ENCODE measurements at regions not wholly inside any gene's neighbourhood (a gene's known extent, or its start where the extent isn't known, plus 50 kb on each side); places are given as distances from the start of the nearest gene placed in this dataset.

DNA sequence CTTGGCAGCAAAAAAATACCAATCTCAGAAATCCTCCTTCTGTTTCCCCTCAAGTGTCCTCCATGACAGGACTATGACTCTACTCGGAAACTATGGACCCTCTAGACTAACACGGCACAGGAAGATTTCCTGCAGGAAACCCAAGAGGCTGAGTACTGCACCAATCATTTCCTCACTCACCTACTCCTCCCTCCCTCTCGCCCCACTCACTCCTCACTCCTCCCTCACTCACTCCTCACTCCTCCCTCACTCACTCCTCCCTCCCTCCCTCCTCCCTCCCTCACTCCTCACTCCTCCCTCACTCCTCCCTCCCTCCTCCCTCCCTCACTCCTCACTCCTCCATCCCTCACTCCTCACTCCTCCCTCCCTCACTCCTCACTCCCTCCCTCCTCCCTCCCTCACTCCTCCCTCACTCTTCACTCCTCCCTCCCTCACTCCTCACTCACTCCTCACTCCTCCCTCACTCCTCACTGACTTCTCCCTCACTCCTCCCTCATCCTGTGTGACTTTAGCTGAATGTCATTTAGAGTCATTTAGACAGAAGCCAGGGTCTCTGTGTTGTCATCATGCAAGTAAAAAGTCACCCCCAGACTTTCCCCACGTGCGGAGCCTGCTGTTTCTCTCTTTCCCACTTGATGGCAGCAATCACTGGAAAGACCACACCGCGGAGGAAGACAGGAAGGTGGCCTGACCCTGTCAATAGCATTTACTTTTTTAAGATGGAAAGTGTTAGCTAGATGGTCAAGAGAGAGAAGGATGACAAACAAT lies 226.8 kb upstream of the PDE10A start:
- Mint-ChIP-seq H3K27ac (no peak overlapping the region), H3K27me3 (ENCODE audit: low read depth, poor library complexity) (peaks cover 44% of the 10 kb centered on the region), H3K9me3 (peaks cover 23% of the 10 kb centered on the region), H3K36me3 (ENCODE audit: low read depth) (peaks cover 9% of the 10 kb centered on the region), H3K4me3 (no peak overlapping the region), H3K4me1 (peaks cover 11% of the 10 kb centered on the region)
- peak; percentile 48 for DNase-seq
- TF ChIP-seq, protein P1, sequence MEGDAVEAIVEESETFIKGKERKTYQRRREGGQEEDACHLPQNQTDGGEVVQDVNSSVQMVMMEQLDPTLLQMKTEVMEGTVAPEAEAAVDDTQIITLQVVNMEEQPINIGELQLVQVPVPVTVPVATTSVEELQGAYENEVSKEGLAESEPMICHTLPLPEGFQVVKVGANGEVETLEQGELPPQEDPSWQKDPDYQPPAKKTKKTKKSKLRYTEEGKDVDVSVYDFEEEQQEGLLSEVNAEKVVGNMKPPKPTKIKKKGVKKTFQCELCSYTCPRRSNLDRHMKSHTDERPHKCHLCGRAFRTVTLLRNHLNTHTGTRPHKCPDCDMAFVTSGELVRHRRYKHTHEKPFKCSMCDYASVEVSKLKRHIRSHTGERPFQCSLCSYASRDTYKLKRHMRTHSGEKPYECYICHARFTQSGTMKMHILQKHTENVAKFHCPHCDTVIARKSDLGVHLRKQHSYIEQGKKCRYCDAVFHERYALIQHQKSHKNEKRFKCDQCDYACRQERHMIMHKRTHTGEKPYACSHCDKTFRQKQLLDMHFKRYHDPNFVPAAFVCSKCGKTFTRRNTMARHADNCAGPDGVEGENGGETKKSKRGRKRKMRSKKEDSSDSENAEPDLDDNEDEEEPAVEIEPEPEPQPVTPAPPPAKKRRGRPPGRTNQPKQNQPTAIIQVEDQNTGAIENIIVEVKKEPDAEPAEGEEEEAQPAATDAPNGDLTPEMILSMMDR (IDR thresholded peaks at IDR 0.05), result peak; percentile 58

DNA sequence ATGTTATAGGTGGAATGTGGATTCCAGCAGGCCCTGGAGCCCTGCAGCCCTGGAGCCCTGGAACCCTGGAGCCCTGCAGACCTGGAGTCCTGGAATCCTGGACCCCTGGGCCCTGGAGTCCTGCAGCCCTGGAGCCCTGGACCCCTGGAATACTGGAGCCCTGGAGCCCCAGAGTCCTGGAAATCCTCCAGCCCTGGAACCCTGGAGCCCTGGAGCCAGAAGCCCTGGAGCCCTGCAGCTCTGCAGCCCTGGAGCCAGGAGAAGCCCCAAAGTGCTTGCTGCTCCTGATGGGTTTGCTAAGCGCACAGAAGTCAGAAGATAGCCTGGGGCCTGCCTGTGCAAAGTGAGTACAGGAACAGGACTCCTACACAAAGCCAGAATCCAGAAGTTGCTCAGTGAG lies 223.1 kb upstream of the PDE10A start:
- Mint-ChIP-seq H3K4me1 (peaks cover 16% of the 10 kb centered on the region), H3K27ac (no peak overlapping the region), H3K36me3 (ENCODE audit: low read depth) (peaks cover 9% of the 10 kb centered on the region), H3K4me3 (no peak overlapping the region), H3K27me3 (ENCODE audit: low read depth, poor library complexity) (peaks cover 37% of the 10 kb centered on the region), H3K9me3 (peaks cover 29% of the 10 kb centered on the region)
- no peak for DNase-seq
- TF ChIP-seq, protein P1 (IDR thresholded peaks at IDR 0.05), result no peak

DNA sequence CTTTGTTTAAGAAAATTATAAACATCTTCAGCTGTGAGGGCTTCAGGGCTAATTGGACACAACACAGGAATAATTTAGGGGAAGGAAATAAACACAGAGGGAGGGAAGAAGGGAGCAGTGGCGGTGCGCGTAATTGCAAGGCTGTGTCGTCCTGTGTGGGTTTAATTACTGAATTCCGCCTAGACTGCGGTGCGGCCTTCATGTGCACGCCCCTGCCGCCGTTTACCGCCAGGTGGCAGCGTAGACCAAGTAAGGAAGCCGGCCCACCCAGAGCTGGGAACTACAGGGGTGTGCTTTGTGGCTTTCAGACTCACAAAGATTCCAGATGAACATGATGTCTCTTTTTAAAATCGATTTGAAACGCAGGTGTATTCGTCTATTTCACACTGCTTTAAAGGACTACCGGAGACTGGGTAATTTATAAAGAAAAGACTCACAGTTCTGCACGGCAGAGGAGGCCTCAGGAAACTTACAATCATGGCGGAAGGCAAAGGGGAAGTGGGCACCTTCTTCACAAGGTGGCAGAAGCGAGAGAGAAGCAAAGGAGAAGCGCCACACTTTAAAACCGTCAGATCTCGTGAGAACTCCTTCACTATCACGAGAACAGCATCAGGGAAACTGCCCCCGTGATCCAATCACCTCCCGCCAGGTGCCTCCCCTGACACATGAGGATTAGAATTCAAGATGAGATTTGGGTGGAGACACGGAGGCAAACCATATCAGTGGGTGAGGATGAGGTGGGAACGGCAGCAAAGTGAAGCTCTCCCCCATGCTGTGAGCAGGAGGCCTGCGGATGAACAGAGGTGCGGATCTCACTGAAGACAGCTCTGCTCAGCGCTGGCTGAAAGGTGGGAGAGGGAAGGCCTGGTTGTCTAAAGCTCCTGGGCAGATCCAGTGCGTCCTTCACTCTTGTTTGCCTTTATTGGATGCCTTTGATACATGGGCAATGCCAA lies 222.0 kb upstream of the PDE10A start:
- Mint-ChIP-seq H3K36me3 (ENCODE audit: low read depth) (peaks cover 13% of the 10 kb centered on the region), H3K27me3 (ENCODE audit: low read depth, poor library complexity) (peaks cover 31% of the 10 kb centered on the region), H3K9me3 (peaks cover 38% of the 10 kb centered on the region), H3K27ac (no peak overlapping the region), H3K4me3 (no peak overlapping the region), H3K4me1 (peaks cover 16% of the 10 kb centered on the region)
- TF ChIP-seq, protein P1 (IDR thresholded peaks at IDR 0.05), result peak; percentile 96
- peak; percentile 92 for DNase-seq

DNA sequence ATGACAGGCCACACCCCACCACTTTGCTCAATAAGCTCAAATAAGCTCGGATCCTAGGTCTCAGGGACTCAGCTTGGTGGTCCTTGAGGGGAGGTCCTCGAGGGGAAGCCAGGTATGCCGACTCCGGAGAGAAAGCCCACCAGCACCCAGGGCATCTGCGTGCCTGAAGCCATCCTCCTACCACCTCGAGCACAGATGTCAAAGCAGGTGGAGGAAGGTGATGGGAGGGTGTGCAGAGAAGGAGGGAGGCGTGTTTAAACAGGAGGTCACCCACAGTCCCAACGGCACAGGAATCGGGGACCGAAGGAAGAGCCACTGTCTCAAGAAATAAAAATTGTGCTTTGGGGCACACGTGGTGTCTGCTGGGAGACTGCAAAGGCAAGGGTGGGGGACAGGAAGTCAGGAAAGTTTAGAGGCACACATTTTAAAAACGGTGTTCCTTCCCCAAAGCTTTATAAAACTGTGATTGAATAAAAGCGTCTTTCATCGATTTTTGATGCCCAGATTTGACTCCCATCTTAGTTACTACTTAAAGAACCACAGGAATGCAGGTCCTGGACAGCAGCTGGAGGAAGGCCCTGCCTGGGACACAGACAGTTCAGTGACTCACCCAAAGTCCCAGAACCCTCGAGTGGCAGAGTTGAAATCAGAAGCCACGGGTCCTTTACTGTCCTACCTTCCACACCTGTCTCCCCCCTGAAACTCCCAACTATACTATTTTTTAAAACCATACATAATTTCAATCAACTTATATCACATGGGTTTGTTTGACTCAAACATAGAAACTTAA lies 221.0 kb upstream of the PDE10A start:
- DNase-seq, result no peak
- Mint-ChIP-seq H3K4me1 (peaks cover 16% of the 10 kb centered on the region), H3K9me3 (peaks cover 47% of the 10 kb centered on the region), H3K27ac (no peak overlapping the region), H3K36me3 (ENCODE audit: low read depth) (peaks cover 13% of the 10 kb centered on the region), H3K27me3 (ENCODE audit: low read depth, poor library complexity) (peaks cover 22% of the 10 kb centered on the region), H3K4me3 (no peak overlapping the region)
- TF ChIP-seq, protein P1 (IDR thresholded peaks at IDR 0.05), result no peak

DNA sequence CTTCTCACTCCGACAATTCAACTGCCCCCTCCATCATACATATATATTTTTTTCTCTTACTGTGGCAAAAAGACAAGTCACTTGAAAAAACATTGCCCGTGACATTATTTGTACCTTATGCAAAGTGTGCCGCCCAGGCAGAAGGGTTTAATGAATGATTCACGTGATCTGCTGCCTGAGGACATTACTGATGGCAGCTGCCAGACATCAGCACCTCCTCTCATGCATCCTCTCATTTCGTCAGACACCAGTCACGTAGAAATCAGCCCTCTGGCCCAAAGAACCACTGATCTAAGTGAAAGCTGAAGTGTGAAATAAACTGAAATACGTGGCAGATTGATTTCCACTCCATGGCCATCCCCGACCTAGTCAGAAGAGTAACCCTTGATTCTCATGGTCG lies 218.8 kb upstream of the PDE10A start:
- no peak overlapping the region for H3K4me3 Mint-ChIP-seq
- peaks cover 30% of the 10 kb centered on the region for H3K4me1 Mint-ChIP-seq
- H3K36me3 Mint-ChIP-seq (ENCODE audit: low read depth), result peaks cover 9% of the 10 kb centered on the region
- TF ChIP-seq, protein P1 (IDR thresholded peaks at IDR 0.05), result no peak
- H3K9me3 Mint-ChIP-seq, result peaks cover 42% of the 10 kb centered on the region
- no peak for DNase-seq
- H3K27ac Mint-ChIP-seq, result no peak overlapping the region
- H3K27me3 Mint-ChIP-seq (ENCODE audit: low read depth, poor library complexity), result peaks cover 12% of the 10 kb centered on the region
